Vagina (tissue), 2 donors: ENCODE measurements at regions not wholly inside any gene's neighbourhood (a gene's known extent, or its start where the extent isn't known, plus 50 kb on each side); places are given as distances from the start of the nearest gene placed in this dataset.

Experiments used
- CTCF ChIP-seq, 3 experiments: fragments of 450-650 bp in 2 of 3; fragments of 200-600 bp in 1 of 3; sonication (generic) in 1 of 3; IDR thresholded peaks; one replicate each; pipeline ENCODE4 v1.5.1; 2017 to 2019; ENCODE audit warnings: antibody characterized with exemption in 3 of 3, mild to moderate bottlenecking in 2 of 3, moderate library complexity in 2 of 3
- POLR2A ChIP-seq, 2 donors: fragments of 450-650 bp; IDR thresholded peaks; one replicate each; pipeline ENCODE4 v1.6.1; 2017; ENCODE audit warnings: antibody characterized with exemption in 2 of 2, mild to moderate bottlenecking in 2 of 2, moderate library complexity in 2 of 2
- POLR2AphosphoS5 ChIP-seq, 2 donors: sonication (generic); formaldehyde crosslinking; IDR thresholded peaks; one replicate each; pipeline ENCODE4 v1.9.0; 2017; ENCODE audit warnings: antibody characterized with exemption in 2 of 2, mild to moderate bottlenecking in 2 of 2, low read depth in 1 of 2; ENCODE audit not compliant: insufficient read depth in 1 of 2

- TF ChIP-seq CTCF (IDR thresholded peaks at IDR 0.05), result no peak
- TF ChIP-seq POLR2AphosphoS5 (IDR thresholded peaks at IDR 0.05; ENCODE audit: insufficient read depth in 1 of 2, low read depth in 1 of 2), result no peak
- no peak for TF ChIP-seq POLR2A (IDR thresholded peaks at IDR 0.05)
Observed at GRCh38 chr12:60714141-60714900, 1118.5 kb downstream of the SLC16A7 start.
